ENCODE measurements at regions not wholly inside any gene's neighbourhood (a gene's known extent, or its start where the extent isn't known, plus 50 kb on each side); places are given as distances from the start of the nearest gene placed in this dataset.

GRCh38 chr2:192570788-192571187 is 376.1 kb upstream of the TMEFF2 start:
- no peak for DNase-seq
- Histone ChIP-seq H3K9ac (ENCODE audit: low read length) (no peak overlapping the region), H4K20me1 (ENCODE audit: insufficient read depth, low read length) (no peaks in the 10 kb centered on the region), H2AFZ (ENCODE audit: low read length) (no peak overlapping the region), H3K4me1 (ENCODE audit: low read length) (no peaks in the 10 kb centered on the region), H3K27me3 (replicated peaks; ENCODE audit: insufficient read depth, low read length) (no peaks in the 10 kb centered on the region), H3K9me2 (replicated peaks; ENCODE audit: insufficient read depth, low read length) (no peaks in the 10 kb centered on the region), H3K4me2 (ENCODE audit: low read depth, low read length) (no peak overlapping the region), H3K27ac (ENCODE audit: low read length) (no peak overlapping the region), H3K79me2 (ENCODE audit: low read length) (no peaks in the 10 kb centered on the region), H3K36me3 (replicated peaks; ENCODE audit: insufficient read depth, low read length) (no peaks in the 10 kb centered on the region), H3K9me3 (replicated peaks; ENCODE audit: insufficient read depth, low read length) (no peaks in the 10 kb centered on the region), H3K4me3 (ENCODE audit: low read length) (no peak overlapping the region), H3F3A (ENCODE audit: insufficient read depth, low read length) (no peaks in the 10 kb centered on the region)
- no peak for TF ChIP-seq EZH2 (optimal IDR thresholded peaks at IDR 0.05; ENCODE audit: low read depth, low read length)
- no peak for TF ChIP-seq CTCF (IDR thresholded peaks at IDR 0.05; ENCODE audit: low read length)
- TF ChIP-seq EZH2phosphoT487 (IDR thresholded peaks at IDR 0.05; ENCODE audit: low read length), result no peak

- Histone ChIP-seq H3K27ac (ENCODE audit: low read length) (no peak overlapping the region), H3K4me3 (ENCODE audit: low read length) (no peak overlapping the region), H3K4me2 (ENCODE audit: low read depth, low read length) (no peak overlapping the region), H3K9me3 (replicated peaks; ENCODE audit: insufficient read depth, low read length) (no peaks in the 10 kb centered on the region), H3F3A (ENCODE audit: insufficient read depth, low read length) (no peaks in the 10 kb centered on the region), H3K9me2 (replicated peaks; ENCODE audit: insufficient read depth, low read length) (no peaks in the 10 kb centered on the region), H3K4me1 (ENCODE audit: low read length) (no peaks in the 10 kb centered on the region), H3K9ac (ENCODE audit: low read length) (no peak overlapping the region), H3K27me3 (replicated peaks; ENCODE audit: insufficient read depth, low read length) (no peaks in the 10 kb centered on the region), H2AFZ (ENCODE audit: low read length) (no peak overlapping the region), H4K20me1 (ENCODE audit: insufficient read depth, low read length) (no peaks in the 10 kb centered on the region), H3K36me3 (replicated peaks; ENCODE audit: insufficient read depth, low read length) (no peaks in the 10 kb centered on the region), H3K79me2 (ENCODE audit: low read length) (no peaks in the 10 kb centered on the region)
- DNase-seq, result peak; percentile 10
- no peak for TF ChIP-seq EZH2phosphoT487 (IDR thresholded peaks at IDR 0.05; ENCODE audit: low read length)
- no peak for TF ChIP-seq EZH2 (optimal IDR thresholded peaks at IDR 0.05; ENCODE audit: low read depth, low read length)
- no peak for TF ChIP-seq CTCF (IDR thresholded peaks at IDR 0.05; ENCODE audit: low read length)
Measured at GRCh38 chr2:192566863-192567262, 372.1 kb upstream of the TMEFF2 start.

- H3K27ac ChIP-seq (ENCODE audit: low read length), result no peak overlapping the region
- no peaks in the 10 kb centered on the region for H3K9me3 ChIP-seq (replicated peaks; ENCODE audit: insufficient read depth, low read length)
- no peaks in the 10 kb centered on the region for H3F3A ChIP-seq (ENCODE audit: insufficient read depth, low read length)
- no peak overlapping the region for H3K9ac ChIP-seq (ENCODE audit: low read length)
- H3K4me1 ChIP-seq (ENCODE audit: low read length), result no peaks in the 10 kb centered on the region
- no peaks in the 10 kb centered on the region for H3K36me3 ChIP-seq (replicated peaks; ENCODE audit: insufficient read depth, low read length)
- H3K79me2 ChIP-seq (ENCODE audit: low read length), result no peaks in the 10 kb centered on the region
- no peaks in the 10 kb centered on the region for H4K20me1 ChIP-seq (ENCODE audit: insufficient read depth, low read length)
- H3K27me3 ChIP-seq (replicated peaks; ENCODE audit: insufficient read depth, low read length), result no peaks in the 10 kb centered on the region
- TF ChIP-seq CTCF (IDR thresholded peaks at IDR 0.05; ENCODE audit: low read length), result no peak
- TF ChIP-seq EZH2 (optimal IDR thresholded peaks at IDR 0.05; ENCODE audit: low read depth, low read length), result no peak
- no peak for TF ChIP-seq EZH2phosphoT487 (IDR thresholded peaks at IDR 0.05; ENCODE audit: low read length)
- H3K4me3 ChIP-seq (ENCODE audit: low read length), result no peak overlapping the region
- no peaks in the 10 kb centered on the region for H3K9me2 ChIP-seq (replicated peaks; ENCODE audit: insufficient read depth, low read length)
- H2AFZ ChIP-seq (ENCODE audit: low read length), result no peak overlapping the region
- no peak overlapping the region for H3K4me2 ChIP-seq (ENCODE audit: low read depth, low read length)
- no peak for DNase-seq
Measured at GRCh38 chr2:192560326-192560725, 365.6 kb upstream of the TMEFF2 start.
